ENCODE measurements at regions not wholly inside any gene's neighbourhood (a gene's known extent, or its start where the extent isn't known, plus 50 kb on each side); places are given as distances from the start of the nearest gene placed in this dataset.

- no peak for DNase-seq (ENCODE audit: low read depth)
These were observed 123.7 kb downstream of the AQP4 start for GRCh38 chr18:26741758-26742157.

GRCh38 chr18:26741048-26741447 lies 124.5 kb downstream of the AQP4 start:
- DNase-seq (ENCODE audit: low read depth): no peak

GRCh38 chr18:26740396-26740795 lies 125.1 kb downstream of the AQP4 start:
- no peak for DNase-seq (ENCODE audit: low read depth)

GRCh38 chr18:26738706-26739105 lies 126.8 kb downstream of the AQP4 start:
- DNase-seq (ENCODE audit: low read depth): no peak

- no peak for DNase-seq (ENCODE audit: low read depth)
These were observed 129.2 kb downstream of the AQP4 start for GRCh38 chr18:26736301-26736700.

GRCh38 chr18:26734760-26735159 lies 130.7 kb downstream of the AQP4 start:
- no peak for DNase-seq (ENCODE audit: low read depth)

- DNase-seq (ENCODE audit: low read depth): no peak
These were observed 136.1 kb downstream of the AQP4 start for GRCh38 chr18:26729449-26729848.

GRCh38 chr18:26729008-26729407 lies 136.5 kb downstream of the AQP4 start:
- DNase-seq (ENCODE audit: low read depth): no peak

GRCh38 chr18:26723981-26724380 lies 141.5 kb downstream of the AQP4 start:
- DNase-seq (ENCODE audit: low read depth): no peak

GRCh38 chr18:26722565-26722931 lies 143.0 kb downstream of the AQP4 start:
- no peak for DNase-seq (ENCODE audit: low read depth)

GRCh38 chr18:26721854-26722564 lies 143.5 kb downstream of the AQP4 start:
- no peak for DNase-seq (ENCODE audit: low read depth)

GRCh38 chr18:26719896-26720295 lies 145.6 kb downstream of the AQP4 start:
- DNase-seq (ENCODE audit: low read depth): no peak

- no peak for DNase-seq (ENCODE audit: low read depth)
These were observed 148.3 kb downstream of the AQP4 start for GRCh38 chr18:26717123-26717719.

GRCh38 chr18:26714739-26715138 lies 150.8 kb downstream of the AQP4 start:
- no peak for DNase-seq (ENCODE audit: low read depth)

GRCh38 chr18:26711756-26712155 lies 153.8 kb downstream of the AQP4 start:
- no peak for DNase-seq (ENCODE audit: low read depth)

GRCh38 chr18:26710470-26711096 lies 154.9 kb downstream of the AQP4 start:
- no peak for DNase-seq (ENCODE audit: low read depth)

GRCh38 chr18:26709897-26710296 lies 155.6 kb downstream of the AQP4 start:
- no peak for DNase-seq (ENCODE audit: low read depth)

GRCh38 chr18:26708806-26709716 lies 156.4 kb downstream of the AQP4 start:
- no peak for DNase-seq (ENCODE audit: low read depth)

- DNase-seq (ENCODE audit: low read depth): no peak
These were observed 158.6 kb downstream of the AQP4 start for GRCh38 chr18:26706911-26707351.

- DNase-seq (ENCODE audit: low read depth): no peak
These were observed 157.4 kb upstream of the KCTD1 start for GRCh38 chr18:26705757-26706156.

GRCh38 chr18:26703170-26703930 lies 155.0 kb upstream of the KCTD1 start:
- DNase-seq (ENCODE audit: low read depth): no peak

- no peak for DNase-seq (ENCODE audit: low read depth)
These were observed 153.7 kb upstream of the KCTD1 start for GRCh38 chr18:26702086-26702485.
